MM.1S (cell line): ENCODE measurements at regions not wholly inside any gene's neighbourhood (a gene's known extent, or its start where the extent isn't known, plus 50 kb on each side); places are given as distances from the start of the nearest gene placed in this dataset.
A peak's percentile ranks its signal among the peaks of the same experiment; 100 is the strongest.

ENCODE experiments used
- DNase-seq: peaks from one replicate; pipeline ENCODE4 v3.0.0-alpha.2; 2015
- H2AFZ ChIP-seq: fragments of 300-600 bp; sonication (generic); 2 replicates; pipeline ENCODE4 v1.6.0; 2016; ENCODE audit warnings: antibody characterized with exemption, low read length
- H3F3A ChIP-seq: fragments of 300-600 bp; sonication (generic); 2 replicates; pipeline ENCODE4 v1.6.1; 2016; ENCODE audit warnings: mild to moderate bottlenecking, antibody characterized with exemption, low read length, moderate library complexity, mixed read lengths; ENCODE audit not compliant: insufficient read depth
- H3K27ac ChIP-seq: fragments of 300-600 bp; sonication (generic); 2 replicates; pipeline ENCODE4 v1.5.1; 2016; ENCODE audit warnings: mild to moderate bottlenecking, low read length
- H3K27me3 ChIP-seq: fragments of 300-600 bp; sonication (generic); replicated peaks from 2 replicates; pipeline ENCODE4 v1.6.0; 2016; ENCODE audit warnings: low read length; ENCODE audit not compliant: insufficient read depth
- H3K36me3 ChIP-seq: fragments of 300-600 bp; sonication (generic); replicated peaks from 2 replicates; pipeline ENCODE4 v1.6.1; 2016; ENCODE audit warnings: mild to moderate bottlenecking, low read length, mixed read lengths; ENCODE audit not compliant: insufficient read depth
- H3K4me1 ChIP-seq: fragments of 300-600 bp; sonication (generic); 2 replicates; pipeline ENCODE4 v1.6.1; 2016; ENCODE audit warnings: low read length, mixed read lengths
- H3K4me2 ChIP-seq: fragments of 300-600 bp; sonication (generic); 2 replicates; pipeline ENCODE4 v1.6.0; 2016; ENCODE audit warnings: low read depth, low read length
- H3K4me3 ChIP-seq: fragments of 300-600 bp; sonication (generic); 2 replicates; pipeline ENCODE4 v1.5.1; 2016; ENCODE audit warnings: low read length, mixed read lengths
- H3K79me2 ChIP-seq: fragments of 300-600 bp; sonication (generic); 2 replicates; pipeline ENCODE4 v1.6.1; 2016; ENCODE audit warnings: mixed run types, low read length, mixed read lengths
- H3K9ac ChIP-seq: fragments of 300-600 bp; sonication (generic); 2 replicates; pipeline ENCODE4 v1.6.1; 2016; ENCODE audit warnings: low read length, mixed read lengths
- H3K9me2 ChIP-seq: fragments of 300-600 bp; sonication (generic); replicated peaks from 2 replicates; pipeline ENCODE4 v1.6.1; 2016; ENCODE audit warnings: mild to moderate bottlenecking, low read length, mixed read lengths; ENCODE audit not compliant: insufficient read depth
- H3K9me3 ChIP-seq: fragments of 300-600 bp; sonication (generic); replicated peaks from 2 replicates; pipeline ENCODE4 v1.6.1; 2016; ENCODE audit warnings: mild to moderate bottlenecking, low read length, mixed read lengths; ENCODE audit not compliant: insufficient read depth
- H4K20me1 ChIP-seq: fragments of 300-600 bp; sonication (generic); 2 replicates; pipeline ENCODE4 v1.6.1; 2016; ENCODE audit warnings: mild to moderate bottlenecking, low read length, moderate library complexity, mixed read lengths; ENCODE audit not compliant: insufficient read depth
- CTCF ChIP-seq: fragments of 300-600 bp; sonication (generic); IDR thresholded peaks from 2 replicates; pipeline ENCODE4 v1.5.1; 2016; ENCODE audit warnings: antibody characterized with exemption, low read length, mixed read lengths
- EZH2 ChIP-seq: fragments of 300-600 bp; sonication (generic); optimal IDR thresholded peaks from 2 replicates; pipeline ENCODE3; 2017; ENCODE audit warnings: low read depth, mild to moderate bottlenecking, antibody characterized with exemption, low read length, mixed read lengths
- EZH2phosphoT487 ChIP-seq: fragments of 300-600 bp; sonication (generic); IDR thresholded peaks from 2 replicates; pipeline ENCODE4 v1.6.1; 2018; ENCODE audit warnings: antibody characterized with exemption, low read length

- Histone ChIP-seq H3K27ac (peak overlapping the region; percentile 73), H3K36me3 (no peaks in the 10 kb centered on the region), H3K4me2 (peak overlapping the region; percentile 70), H2AFZ (peak overlapping the region; percentile 35; the same call in 1 of the 2 replicates), H3F3A (peaks cover 16% of the 10 kb centered on the region), H3K27me3 (no peaks in the 10 kb centered on the region), H3K4me1 (peaks cover 43% of the 10 kb centered on the region), H3K9me3 (no peaks in the 10 kb centered on the region), H3K79me2 (no peaks in the 10 kb centered on the region), H3K9me2 (no peaks in the 10 kb centered on the region), H4K20me1 (no peaks in the 10 kb centered on the region), H3K9ac (peak overlapping the region; percentile 46), H3K4me3 (peak overlapping the region; percentile 26; the same call in 1 of the 2 replicates)
- peak; percentile 58 for DNase-seq
- TF ChIP-seq CTCF (no peak), EZH2 (no peak), EZH2phosphoT487 (no peak)
These were observed 183.6 kb upstream of the SLC38A2 start for GRCh38 chr12:46556105-46556559.

- peak; percentile 15 for DNase-seq
These were observed 182.9 kb upstream of the SLC38A2 start for GRCh38 chr12:46555406-46555852.

GRCh38 chr12:46554460-46554859 lies 181.9 kb upstream of the SLC38A2 start:
- Histone ChIP-seq H3K4me2 (no peak overlapping the region), H4K20me1 (no peaks in the 10 kb centered on the region)

More at GRCh38 chr12:46555406-46555852, 182.9 kb upstream of the SLC38A2 start:
- Histone ChIP-seq H2AFZ (peak overlapping the region; percentile 35), H3K36me3 (no peaks in the 10 kb centered on the region), H3F3A (peaks cover 12% of the 10 kb centered on the region), H3K4me1 (peaks cover 46% of the 10 kb centered on the region), H3K27ac (peak overlapping the region; percentile 73), H3K9me3 (no peaks in the 10 kb centered on the region), H3K79me2 (no peaks in the 10 kb centered on the region), H4K20me1 (no peaks in the 10 kb centered on the region), H3K9ac (peak overlapping the region; percentile 46), H3K9me2 (no peaks in the 10 kb centered on the region), H3K4me3 (peak overlapping the region; percentile 26), H3K27me3 (no peaks in the 10 kb centered on the region), H3K4me2 (peak overlapping the region; percentile 70)
- TF ChIP-seq CTCF (no peak), EZH2phosphoT487 (no peak), EZH2 (no peak)

More at GRCh38 chr12:46554460-46554859, 181.9 kb upstream of the SLC38A2 start:
- Histone ChIP-seq H3K27ac (no peak overlapping the region; the same call in 1 of the 2 replicates), H3K9me2 (no peaks in the 10 kb centered on the region), H3K9me3 (no peaks in the 10 kb centered on the region), H3K79me2 (no peaks in the 10 kb centered on the region), H3K36me3 (no peaks in the 10 kb centered on the region), H3K27me3 (no peaks in the 10 kb centered on the region), H3F3A (peaks cover 22% of the 10 kb centered on the region), H2AFZ (no peak overlapping the region), H3K9ac (no peak overlapping the region), H3K4me1 (peaks cover 43% of the 10 kb centered on the region), H3K4me3 (no peak overlapping the region)
- no peak for DNase-seq
- TF ChIP-seq CTCF (no peak), EZH2 (no peak), EZH2phosphoT487 (no peak)
